K562 (cell line): ENCODE measurements at regions not wholly inside any gene's neighbourhood (a gene's known extent, or its start where the extent isn't known, plus 50 kb on each side); places are given as distances from the start of the nearest gene placed in this dataset.

ENCODE experiments used
- ARID1B ChIP-seq: fragments of 450-650 bp; IDR thresholded peaks from 2 replicates; pipeline ENCODE4 v1.6.1; 2016; ENCODE audit warnings: antibody characterized with exemption, mild to moderate bottlenecking, inconsistent platforms
- ATF4 ChIP-seq: fragments of 450-650 bp; formaldehyde crosslinking; IDR thresholded peaks from 2 replicates; pipeline ENCODE4 v1.4.0; 2022; ENCODE audit warnings: mild to moderate bottlenecking, moderate library complexity
- DACH1 ChIP-seq: fragments of 450-650 bp; IDR thresholded peaks from 2 replicates; pipeline ENCODE4 v1.6.1; 2018; ENCODE audit not compliant: partially characterized antibody
- HDGF ChIP-seq: fragments of 450-650 bp; IDR thresholded peaks from 2 replicates; pipeline ENCODE4 v1.6.1; 2016
- KLF6 ChIP-seq: fragments of 250-450 bp; sonication (Bioruptor Pico); IDR thresholded peaks from 2 replicates; pipeline ENCODE4 v1.4.0; 2020; ENCODE audit warnings: mild to moderate bottlenecking, moderate library complexity, borderline replicate concordance
- MGA ChIP-seq: fragments of 450-650 bp; IDR thresholded peaks from 2 replicates; pipeline ENCODE4 v1.6.1; 2016; ENCODE audit warnings: mild to moderate bottlenecking, moderate library complexity
- MTA3 ChIP-seq: fragments of 450-650 bp; formaldehyde crosslinking; IDR thresholded peaks from 2 replicates; pipeline ENCODE4 v1.6.1; 2017; ENCODE audit warnings: mild to moderate bottlenecking, borderline replicate concordance
- PBX2 ChIP-seq, 2 experiments: IDR thresholded peaks in 1 of 2; conservative IDR thresholded peaks in 1 of 2; 2 replicates each; pipeline ENCODE4 v1.6.1; 2016; ENCODE audit warnings: low read depth in 2 of 2, mild to moderate bottlenecking in 1 of 2, missing compliant biosample characterization in 1 of 2, missing genetic modification characterization in 1 of 2, moderate library complexity in 1 of 2
- ZFP1 ChIP-seq: fragments of 450-650 bp; formaldehyde crosslinking; IDR thresholded peaks from 2 replicates; pipeline ENCODE4 v1.4.0; 2020; ENCODE audit warnings: mild to moderate bottlenecking, mixed read lengths
- ZFPM2 ChIP-seq: fragments of 250-450 bp; sonication (Bioruptor Pico); IDR thresholded peaks from 2 replicates; pipeline ENCODE4 v1.5.1; 2022; ENCODE audit warnings: mild to moderate bottlenecking
- ZNF175 ChIP-seq: fragments of 200-800 bp; sonication (Bioruptor generic); IDR thresholded peaks from 2 replicates; pipeline ENCODE4 v1.6.1; 2016; ENCODE audit warnings: low read depth, mild to moderate bottlenecking, missing genetic modification characterization, missing compliant biosample characterization
- ZNF212 ChIP-seq: fragments of 450-650 bp; formaldehyde crosslinking; IDR thresholded peaks from 2 replicates; pipeline ENCODE4 v1.4.0; 2020; ENCODE audit warnings: mild to moderate bottlenecking
- ZNF436 ChIP-seq: fragments of 250-450, 450-650 bp; sonication (Bioruptor Pico); formaldehyde crosslinking; IDR thresholded peaks from 2 replicates; pipeline ENCODE4 v1.7.0; 2020; ENCODE audit warnings: mild to moderate bottlenecking
- ZNF830 ChIP-seq: fragments of 250-450 bp; sonication (Bioruptor Pico); IDR thresholded peaks from 2 replicates; pipeline ENCODE4 v1.5.0; 2021; ENCODE audit warnings: mild to moderate bottlenecking

GRCh38 chr3:20323307-20323927 lies 137.4 kb upstream of the SGO1 start (continued):
- peak; percentile 97 for TF ChIP-seq ZNF175 (CRISPR knock-in tag)
- no peak for TF ChIP-seq ZNF830 (CRISPR knock-in tag)
- peak; percentile 89 for TF ChIP-seq ZFP1 (CRISPR knock-in tag)
- peak; percentile 12 for TF ChIP-seq DACH1
- TF ChIP-seq PBX2 (CRISPR knock-in tag; IDR thresholded peaks at IDR 0.05; ENCODE audit: low read depth), result no peak
- peak; percentile 81 for TF ChIP-seq PBX2 (tag; conservative IDR thresholded peaks at IDR 0.05; ENCODE audit: low read depth)
- TF ChIP-seq MTA3, result peak; percentile 85
- TF ChIP-seq ZNF212, result peak; percentile 92
- TF ChIP-seq ZFPM2 (CRISPR knock-in tag), result peak; percentile 45; the same call in 1 of the 2 replicates
- no peak for TF ChIP-seq HDGF
- peak; percentile 55 for TF ChIP-seq MGA
- TF ChIP-seq ATF4, result peak; percentile 93
- peak; percentile 91 for TF ChIP-seq ARID1B
- TF ChIP-seq KLF6 (CRISPR knock-in tag), result peak; percentile 99
- TF ChIP-seq ZNF436 (CRISPR knock-in tag), result 0 out of 2 replicates have a peak, but pooled peaks have one; percentile 10
